OCI-LY7 (cell line): ENCODE measurements at regions not wholly inside any gene's neighbourhood (a gene's known extent, or its start where the extent isn't known, plus 50 kb on each side); places are given as distances from the start of the nearest gene placed in this dataset.

Source experiments
- BruUV-seq: library from RNA; stranded (reverse); fragments of 400-500 nt; replicated peaks from 2 replicates; lab custom pipeline; 2021; lab: Mats Ljungman, UMichigan
- CTCF ChIA-PET: fragments of 300-600 bp; sonication (Branson Sonifier 250); formaldehyde crosslinking; loops from one replicate; lab custom pipeline; 2022; ENCODE audit warnings: antibody characterized with exemption; ENCODE audit not compliant: unreplicated experiment; lab: Charles Lee
- POLR2A ChIA-PET: fragments of 300-600 bp; sonication (Branson Sonifier 250); formaldehyde crosslinking; loops from one replicate; lab custom pipeline; 2022; ENCODE audit warnings: antibody characterized with exemption; lab: Charles Lee
- DNase-seq: peaks from one replicate; pipeline ENCODE4 v3.0.0-alpha.2; 2015; ENCODE audit warnings: low spot score
- H2AFZ ChIP-seq: fragments of 200-600 bp; sonication (generic), shearing (Covaris generic); 2 replicates; pipeline ENCODE4 v1.6.1; 2014; ENCODE audit warnings: mild to moderate bottlenecking, antibody characterized with exemption, low read length, moderate library complexity
- H3K27ac ChIP-seq: fragments of 200-600 bp; sonication (generic); 2 replicates; pipeline ENCODE4 v1.5.1; 2014; ENCODE audit warnings: mixed run types, low read depth, mild to moderate bottlenecking, moderate library complexity, low read length, inconsistent platforms; ENCODE audit not compliant: poor library complexity, severe bottlenecking
- H3K36me3 ChIP-seq: fragments of 200-600 bp; sonication (generic); 2 replicates; pipeline ENCODE4 v1.6.1; 2014; ENCODE audit warnings: mild to moderate bottlenecking, antibody characterized with exemption, low read length, moderate library complexity, mixed read lengths; ENCODE audit not compliant: insufficient read depth
- H3K4me1 ChIP-seq: fragments of 200-600 bp; sonication (generic); 2 replicates; pipeline ENCODE4 v1.5.1; 2014; ENCODE audit warnings: mild to moderate bottlenecking, low read length; ENCODE audit not compliant: insufficient read depth, poor library complexity, severe bottlenecking
- H3K4me2 ChIP-seq: fragments of 200-600 bp; sonication (generic); 2 replicates; pipeline ENCODE4 v1.6.1; 2014; ENCODE audit warnings: mild to moderate bottlenecking, low read length
- H3K4me3 ChIP-seq: fragments of 200-600 bp; sonication (generic); 2 replicates; pipeline ENCODE4 v1.5.1; 2014; ENCODE audit warnings: mild to moderate bottlenecking, low read depth, low read length; ENCODE audit not compliant: poor library complexity, severe bottlenecking
- H3K79me2 ChIP-seq: fragments of 200-600 bp; sonication (generic); 2 replicates; pipeline ENCODE4 v1.6.1; 2016; ENCODE audit warnings: low read depth, mild to moderate bottlenecking, low read length, moderate library complexity, mixed read lengths; ENCODE audit not compliant: insufficient read depth
- H3K9me2 ChIP-seq: fragments of 200-600 bp; sonication (generic); 2 replicates; pipeline ENCODE4 v1.6.1; 2016; ENCODE audit warnings: mild to moderate bottlenecking, low read length, mixed read lengths; ENCODE audit not compliant: insufficient read depth
- H3K9me3 ChIP-seq: fragments of 200-600 bp; sonication (generic); 2 replicates; pipeline ENCODE4 v1.6.1; 2014; ENCODE audit warnings: mild to moderate bottlenecking, mixed run types, low read length, mixed read lengths
- H4K20me1 ChIP-seq: fragments of 200-600 bp; sonication (generic); 2 replicates; pipeline ENCODE4 v1.6.1; 2014; ENCODE audit warnings: mild to moderate bottlenecking, antibody characterized with exemption, low read length, moderate library complexity, mixed read lengths; ENCODE audit not compliant: insufficient read depth
- CTCF ChIP-seq: fragments of 200-600 bp; sonication (generic); conservative IDR thresholded peaks from 2 replicates; pipeline ENCODE4 v1.5.1; 2014; ENCODE audit warnings: mild to moderate bottlenecking, antibody characterized with exemption, low read length, moderate library complexity, mixed read lengths
- EZH2phosphoT487 ChIP-seq: fragments of 200-600 bp; sonication (generic); IDR thresholded peaks from 2 replicates; pipeline ENCODE4 v1.6.1; 2018; ENCODE audit warnings: low read depth, borderline replicate concordance, mild to moderate bottlenecking, mixed run types, antibody characterized with exemption, low read length, moderate library complexity, mixed read lengths
- intact Hi-C: fragments of 100-400 bp; cut with micrococcal nuclease; formaldehyde crosslinking; loops from one replicate; pipeline ENCODE4 v1.10.0; 2022; ENCODE audit not compliant: unreplicated experiment

GRCh38 chr10:88150339-88150738 lies 286.9 kb downstream of the PTEN start:
- intact Hi-C loops, result no loop called here
- Histone ChIP-seq H3K36me3 (no peaks in the 10 kb centered on the region), H4K20me1 (no peaks in the 10 kb centered on the region), H2AFZ (no peak overlapping the region), H3K27ac (no peak overlapping the region), H3K9me2 (no peaks in the 10 kb centered on the region), H3K4me3 (no peak overlapping the region), H3K4me1 (peaks cover 7% of the 10 kb centered on the region), H3K9me3 (no peaks in the 10 kb centered on the region), H3K79me2 (no peaks in the 10 kb centered on the region), H3K4me2 (no peak overlapping the region)
- BruUV-seq, result no TSS peak
- TF ChIP-seq EZH2phosphoT487, result no peak
- no peak for TF ChIP-seq CTCF
- CTCF ChIA-PET, result no interaction called here
- POLR2A ChIA-PET, result no interaction called here
- no peak for DNase-seq

GRCh38 chr10:88152728-88153133 lies 289.3 kb downstream of the PTEN start:
- Histone ChIP-seq H3K4me1 (peaks cover 10% of the 10 kb centered on the region), H3K27ac (no peak overlapping the region), H3K4me2 (no peak overlapping the region), H3K79me2 (no peaks in the 10 kb centered on the region), H2AFZ (0 out of 2 replicates have a peak overlapping the region, but pooled peaks have one; percentile 11), H3K36me3 (no peaks in the 10 kb centered on the region), H3K9me3 (no peaks in the 10 kb centered on the region), H3K9me2 (no peaks in the 10 kb centered on the region), H4K20me1 (no peaks in the 10 kb centered on the region), H3K4me3 (no peak overlapping the region)
- TF ChIP-seq CTCF, result no peak
- no peak for TF ChIP-seq EZH2phosphoT487
- POLR2A ChIA-PET, result interaction anchor here (1.2 kb wide), 2 partner anchors 10 to 22 kb away, joined by 4 read pairs; no protein-coding TSS in a partner anchor
- no TSS peak for BruUV-seq
- CTCF ChIA-PET, result no interaction called here
- peak; percentile 36 for DNase-seq
- intact Hi-C loops, result no loop called here

- H2AFZ ChIP-seq, result no peak overlapping the region
- ChIA-PET POLR2A (interaction anchor here (0.5 to 0.6 kb wide), 3 partner anchors 18 to 156 kb away, joined by 3 to 5 read pairs (median 3); no protein-coding TSS in a partner anchor), CTCF (no interaction called here)
- no peaks in the 10 kb centered on the region for H3K79me2 ChIP-seq
- no TSS peak for BruUV-seq
- H3K9me2 ChIP-seq, result no peaks in the 10 kb centered on the region
- peaks cover 13% of the 10 kb centered on the region for H3K4me1 ChIP-seq
- intact Hi-C loops, result no loop called here
- H3K4me3 ChIP-seq, result no peak overlapping the region
- H3K4me2 ChIP-seq, result no peak overlapping the region
- H3K27ac ChIP-seq, result no peak overlapping the region
- no peak for DNase-seq
- TF ChIP-seq EZH2phosphoT487 (no peak), CTCF (no peak)
- no peaks in the 10 kb centered on the region for H3K9me3 ChIP-seq
- H3K36me3 ChIP-seq, result no peaks in the 10 kb centered on the region
- H4K20me1 ChIP-seq, result no peaks in the 10 kb centered on the region
Measured at GRCh38 chr10:88154596-88155250, 291.3 kb downstream of the PTEN start.
